Pulmonary artery endothelial cell (primary cell): ENCODE measurements at regions not wholly inside any gene's neighbourhood (a gene's known extent, or its start where the extent isn't known, plus 50 kb on each side); places are given as distances from the start of the nearest gene placed in this dataset.
"Not testable (repeated sequence)": the region's sequence is repeated elsewhere in the genome, so short reads cannot be mapped to it uniquely, and the experiment has no call there.

Experiments
- DNase-seq: peaks from one replicate; pipeline ENCODE4 v3.0.0-alpha.2; 2011; ENCODE audit warnings: low read depth, low spot score

DNA sequence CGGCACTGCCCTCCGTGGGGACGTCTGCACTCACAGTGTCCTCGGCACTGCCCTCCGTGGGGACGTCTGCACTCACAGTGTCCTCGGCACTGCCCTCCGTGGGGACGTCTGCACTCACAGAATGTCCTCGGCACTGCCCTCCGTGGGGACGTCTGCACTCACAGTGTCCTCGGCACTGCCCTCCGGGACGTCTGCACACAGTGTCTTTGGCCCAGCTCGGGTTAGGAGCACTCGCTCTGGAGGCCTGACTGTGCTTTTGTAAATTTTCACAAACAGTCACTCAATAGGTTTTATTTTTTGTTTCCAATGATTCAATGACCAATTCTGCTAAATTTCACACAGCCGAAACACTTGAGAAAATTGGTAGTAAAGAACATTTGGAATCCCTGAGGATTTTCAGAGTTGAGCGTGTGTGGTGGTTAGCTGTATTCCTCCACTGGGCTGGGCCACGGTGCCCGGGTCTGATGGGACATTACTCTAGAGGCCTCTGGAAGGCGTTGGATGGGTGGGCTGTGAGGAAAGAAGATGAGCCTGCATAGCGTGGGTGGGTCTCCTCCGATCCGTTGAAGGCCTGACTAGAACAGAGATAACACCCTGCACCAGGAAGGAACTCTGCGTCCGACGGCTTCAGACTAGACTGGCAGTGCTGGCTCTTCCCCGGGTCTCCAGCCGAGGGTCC is 134.8 kb downstream of the RTP5 start:
- no peak for DNase-seq

DNA sequence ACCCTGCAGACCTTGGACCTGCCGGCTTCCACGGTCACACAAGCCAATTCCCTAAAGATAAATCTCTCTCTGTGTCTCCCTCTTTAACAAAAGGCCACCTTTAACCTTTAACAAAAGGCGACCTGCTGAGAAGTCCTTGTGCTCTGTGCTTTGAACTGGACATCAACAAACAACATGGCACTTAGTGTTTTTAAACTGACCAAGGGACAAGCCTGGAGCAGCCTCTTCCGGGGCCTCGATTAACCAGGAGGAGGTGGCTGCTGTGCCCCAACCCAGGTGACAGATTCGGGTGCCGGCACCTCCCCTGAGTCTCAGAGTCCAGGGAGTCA is 135.3 kb downstream of the RTP5 start:
- no peak for DNase-seq

DNA sequence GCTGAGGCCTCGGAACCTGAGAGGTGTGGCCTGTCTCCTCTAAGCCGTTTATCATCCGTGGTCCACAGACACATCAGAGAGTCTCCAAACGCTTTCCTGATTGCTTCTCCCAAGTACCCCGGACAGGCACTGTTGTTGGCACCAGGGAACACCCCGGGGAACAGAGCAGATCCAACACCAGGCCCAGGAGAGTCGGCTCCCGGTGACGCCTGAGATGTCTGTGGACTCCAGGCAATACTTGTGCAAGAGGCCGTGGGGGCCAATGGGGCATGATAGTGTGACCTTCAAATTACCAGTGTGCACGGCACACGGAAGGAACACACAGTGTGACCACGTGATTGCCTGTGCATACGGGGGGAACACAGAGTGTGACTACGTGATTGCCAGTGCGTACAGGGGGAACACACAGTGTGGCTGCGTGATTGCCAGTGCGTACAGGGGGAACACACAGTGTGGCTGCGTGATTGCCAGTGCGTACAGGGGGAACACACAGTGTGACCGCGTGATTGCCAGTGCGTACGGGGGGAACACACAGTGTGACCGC is 136.6 kb downstream of the RTP5 start:
- DNase-seq = not testable (repeated sequence)

DNA sequence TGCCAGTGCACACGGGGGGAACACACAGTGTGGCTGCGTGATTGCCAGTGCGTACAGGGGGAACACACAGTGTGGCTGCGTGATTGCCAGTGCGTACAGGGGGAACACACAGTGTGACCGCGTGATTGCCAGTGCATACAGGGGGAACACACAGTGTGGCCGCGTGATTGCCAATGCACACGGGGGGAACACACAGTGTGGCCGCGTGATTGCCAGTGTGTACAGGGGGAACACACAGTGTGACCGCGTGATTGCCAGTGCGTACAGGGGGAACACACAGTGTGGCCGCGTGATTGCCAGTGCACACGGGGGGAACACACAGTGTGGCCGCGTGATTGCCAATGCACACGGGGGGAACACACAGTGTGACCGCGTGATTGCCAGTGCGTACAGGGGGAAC is 139.4 kb downstream of the RTP5 start:
- DNase-seq = not testable (repeated sequence)

DNA sequence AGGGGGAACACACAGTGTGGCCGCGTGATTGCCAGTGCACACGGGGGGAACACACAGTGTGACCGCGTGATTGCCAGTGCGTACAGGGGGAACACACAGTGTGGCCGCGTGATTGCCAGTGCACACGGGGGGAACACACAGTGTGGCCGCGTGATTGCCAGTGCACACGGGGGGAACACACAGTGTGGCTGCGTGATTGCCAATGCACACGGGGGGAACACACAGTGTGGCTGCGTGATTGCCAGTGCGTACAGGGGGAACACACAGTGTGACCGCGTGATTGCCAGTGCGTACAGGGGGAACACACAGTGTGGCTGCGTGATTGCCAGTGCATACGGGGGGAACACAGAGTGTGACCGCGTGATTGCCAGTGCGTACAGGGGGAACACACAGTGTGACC is 140.3 kb downstream of the RTP5 start:
- not testable (repeated sequence) for DNase-seq

DNA sequence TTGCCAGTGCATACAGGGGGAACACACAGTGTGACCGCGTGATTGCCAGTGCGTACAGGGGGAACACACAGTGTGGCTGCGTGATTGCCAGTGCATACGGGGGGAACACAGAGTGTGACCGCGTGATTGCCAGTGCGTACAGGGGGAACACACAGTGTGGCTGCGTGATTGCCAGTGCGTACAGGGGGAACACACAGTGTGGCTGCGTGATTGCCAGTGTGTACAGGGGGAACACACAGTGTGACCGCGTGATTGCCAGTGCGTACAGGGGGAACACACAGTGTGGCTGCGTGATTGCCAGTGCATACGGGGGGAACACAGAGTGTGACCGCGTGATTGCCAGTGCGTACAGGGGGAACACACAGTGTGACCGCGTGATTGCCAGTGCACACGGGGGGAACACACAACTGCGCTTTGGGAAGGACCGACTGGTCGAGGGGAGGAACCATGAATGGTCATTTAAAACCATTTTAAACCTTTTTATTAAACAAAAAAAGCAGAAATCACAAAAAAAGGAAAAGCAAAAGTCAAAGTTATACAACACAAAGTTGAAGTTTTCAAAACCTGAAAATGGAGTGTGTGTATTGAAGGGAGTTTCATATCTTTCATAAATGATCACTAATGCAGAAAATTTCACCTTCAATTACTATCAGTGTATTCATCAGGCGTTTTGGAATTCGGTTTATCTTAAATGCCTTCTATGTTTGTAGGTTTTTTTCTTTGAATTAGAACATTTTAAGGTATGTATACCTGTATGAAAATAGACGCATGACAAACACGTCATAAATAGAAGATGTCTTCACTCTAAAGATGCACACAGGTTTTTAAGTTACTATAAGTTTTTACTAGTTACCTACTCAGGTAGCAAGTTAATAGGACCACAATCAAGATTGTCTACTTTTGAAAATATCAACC is 141.0 kb downstream of the RTP5 start:
- DNase-seq = not testable (repeated sequence)

DNA sequence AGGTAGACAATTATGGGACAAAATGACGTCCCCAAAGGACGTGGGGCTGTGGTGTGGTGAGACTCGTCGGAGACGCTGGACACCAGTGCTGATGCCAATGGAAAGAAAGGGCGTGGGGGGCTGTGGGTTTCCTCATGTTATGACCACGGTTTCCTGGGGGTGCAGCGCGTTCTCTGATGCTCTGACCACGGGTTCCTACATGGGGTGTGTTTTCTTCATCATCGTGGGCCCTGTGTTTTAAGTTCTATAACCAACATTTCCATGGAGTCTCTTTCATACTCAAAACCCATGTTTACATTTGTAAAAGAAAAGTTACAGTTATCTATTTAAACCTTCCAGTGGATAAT is 141.6 kb downstream of the RTP5 start:
- no peak for DNase-seq

DNA sequence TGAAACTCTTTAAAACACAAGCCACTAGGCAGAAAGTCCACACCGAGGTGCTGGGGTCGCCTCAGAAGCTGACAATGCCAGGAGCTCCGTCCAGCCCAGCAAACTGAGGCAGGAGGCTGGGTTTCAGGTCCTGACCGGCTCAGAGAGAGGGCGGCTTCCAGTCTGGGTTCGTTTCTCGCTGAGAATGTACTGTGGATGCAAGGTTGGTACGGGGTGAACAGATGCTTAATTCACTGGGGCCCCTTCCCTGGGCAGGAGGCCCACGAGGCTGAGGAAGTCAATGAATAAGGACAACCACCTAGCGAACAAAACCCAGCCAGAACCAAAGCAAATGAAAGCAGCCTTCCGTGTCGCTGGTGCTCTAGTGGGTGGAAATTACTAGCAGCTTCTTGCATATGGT is 142.0 kb downstream of the RTP5 start:
- DNase-seq = no peak

DNA sequence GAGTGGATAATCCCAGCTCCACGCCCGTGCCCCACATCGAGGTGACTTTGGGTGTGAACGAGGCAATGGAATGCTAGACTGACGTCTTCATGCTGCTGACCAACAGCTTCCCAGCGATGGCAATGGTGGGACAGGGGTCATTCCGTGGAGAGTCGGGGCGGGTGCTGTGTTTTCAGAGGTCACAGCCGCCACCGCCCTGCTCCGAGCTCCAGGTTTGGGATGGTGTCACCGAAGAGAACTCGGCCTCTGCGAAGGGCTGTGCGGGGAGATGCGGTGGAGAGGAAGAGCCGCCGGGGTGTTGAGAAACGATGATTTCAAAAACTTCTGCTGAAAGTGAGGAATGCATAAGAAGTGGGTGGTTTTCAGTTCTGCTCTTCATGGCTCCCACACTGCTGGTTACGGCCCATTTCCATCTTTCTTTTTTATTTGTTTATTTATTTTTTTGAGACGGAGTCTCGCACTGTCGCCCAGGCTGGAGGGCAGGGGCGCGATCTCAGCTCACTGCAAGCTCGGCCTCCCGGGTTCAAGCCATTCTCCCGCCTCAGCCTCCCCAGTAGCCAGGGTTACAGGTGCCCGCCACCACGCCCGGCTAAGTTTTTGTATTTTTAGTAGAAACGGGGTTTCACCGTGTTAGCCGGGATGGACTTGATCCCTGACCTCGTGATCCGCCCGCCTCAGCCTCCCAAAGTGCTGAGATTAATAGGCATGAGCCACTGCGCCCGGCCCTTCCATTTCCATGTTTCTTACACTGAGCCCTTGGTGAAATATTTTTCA is 142.6 kb downstream of the RTP5 start:
- DNase-seq = no peak

DNA sequence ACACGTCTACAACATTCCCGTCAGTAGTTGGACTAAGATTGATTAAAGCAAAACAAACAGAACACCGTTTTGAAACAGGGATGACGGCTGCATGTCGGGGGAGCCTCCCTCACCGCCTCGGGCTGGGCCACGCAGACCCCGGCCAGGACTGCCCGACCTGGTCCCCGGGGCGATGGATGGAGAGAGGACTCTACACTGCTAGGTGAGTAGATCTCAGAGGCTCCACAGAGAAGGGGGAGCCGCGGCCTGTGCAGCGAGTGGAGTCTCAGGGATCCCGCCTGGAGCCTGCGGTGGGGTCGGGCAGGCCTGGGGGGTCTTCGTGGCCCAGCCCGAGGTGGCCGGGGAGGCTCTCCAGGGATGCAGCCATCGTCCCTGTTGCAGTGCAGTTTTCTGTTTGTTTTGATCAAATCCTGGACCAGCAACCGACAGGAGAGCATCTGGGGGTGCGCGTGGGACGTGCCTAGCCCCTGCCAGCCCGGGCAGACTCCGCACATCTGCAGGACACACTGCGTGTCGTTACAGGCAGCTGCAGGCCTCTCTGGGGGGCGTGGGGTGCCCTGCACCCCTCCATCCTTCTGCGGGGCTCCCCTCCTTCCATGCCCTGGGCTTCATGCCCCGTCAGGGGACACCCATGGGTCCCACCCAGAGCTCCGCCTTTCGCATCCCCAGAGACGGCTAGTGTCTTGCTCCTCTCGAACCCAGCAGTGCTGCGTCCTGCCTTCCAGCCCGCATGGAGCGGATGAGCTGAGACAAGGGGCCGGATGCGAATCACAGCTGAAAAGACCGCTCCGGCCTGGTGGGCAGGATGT is 143.6 kb downstream of the RTP5 start:
- no peak for DNase-seq

DNA sequence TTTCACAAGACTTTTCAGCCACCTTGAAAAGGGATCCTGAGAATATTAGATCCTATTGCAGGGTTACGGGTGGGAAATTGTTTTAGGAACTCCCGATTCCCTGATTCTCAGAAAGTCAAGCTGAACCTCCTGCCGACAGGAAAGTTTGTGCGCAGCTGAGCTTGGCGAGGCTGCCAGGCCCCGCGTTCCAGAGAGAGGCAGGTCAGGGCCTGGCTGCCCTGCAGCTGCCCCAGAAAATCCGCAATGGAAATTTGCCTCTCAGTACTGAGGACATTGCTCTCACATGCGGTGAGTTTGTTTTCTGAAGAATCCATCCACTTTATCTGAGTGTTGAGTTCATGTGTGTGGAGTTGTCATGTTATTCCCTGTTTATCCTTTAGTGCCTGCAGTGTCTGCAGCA is 144.2 kb downstream of the RTP5 start:
- no peak for DNase-seq

DNA sequence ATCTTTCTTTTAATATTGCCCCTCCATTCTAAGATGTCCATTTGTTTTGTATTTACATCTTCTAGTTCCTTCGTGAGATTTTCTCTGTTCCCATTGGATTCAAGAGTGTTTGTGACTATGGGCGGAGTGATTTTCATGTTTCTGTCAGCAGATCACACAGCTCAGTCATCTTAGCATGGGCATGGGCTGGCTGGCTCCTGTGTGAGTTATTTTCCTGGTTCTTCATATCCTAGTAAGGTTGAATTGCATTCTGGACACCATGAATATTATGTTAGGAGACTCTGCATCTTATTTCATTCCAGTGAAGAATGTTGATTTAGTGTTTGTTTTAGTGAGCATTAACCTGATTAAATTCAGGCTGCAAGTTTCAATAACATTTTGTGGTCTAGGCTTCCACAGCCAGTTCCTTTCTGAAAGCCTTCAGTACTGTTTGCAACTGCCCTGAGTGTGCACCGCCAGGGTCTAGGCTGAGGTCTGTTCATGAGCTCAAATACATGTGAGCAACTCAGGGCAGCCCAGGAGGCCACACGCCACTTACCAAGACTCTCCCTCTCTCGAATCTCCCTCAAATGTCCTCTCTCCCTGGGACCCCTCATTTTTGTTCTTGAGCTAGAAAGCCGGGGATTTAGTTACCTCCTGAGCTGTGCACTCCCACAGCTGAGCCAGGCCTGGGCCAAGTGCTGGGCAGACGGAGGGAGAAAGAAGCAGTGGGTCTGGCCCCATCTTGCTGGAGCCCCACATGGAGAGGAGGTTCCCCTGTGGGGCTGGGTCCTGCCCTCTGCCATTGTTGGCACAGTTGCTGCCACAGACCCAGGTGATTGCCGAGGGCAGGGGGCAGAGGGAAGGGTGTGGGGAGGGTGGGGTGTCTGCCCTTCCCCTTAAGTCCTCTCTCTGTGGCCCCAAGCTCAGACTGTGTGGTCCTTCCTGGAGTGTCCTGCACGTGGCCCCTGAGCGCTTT is 145.9 kb downstream of the RTP5 start:
- no peak for DNase-seq

DNA sequence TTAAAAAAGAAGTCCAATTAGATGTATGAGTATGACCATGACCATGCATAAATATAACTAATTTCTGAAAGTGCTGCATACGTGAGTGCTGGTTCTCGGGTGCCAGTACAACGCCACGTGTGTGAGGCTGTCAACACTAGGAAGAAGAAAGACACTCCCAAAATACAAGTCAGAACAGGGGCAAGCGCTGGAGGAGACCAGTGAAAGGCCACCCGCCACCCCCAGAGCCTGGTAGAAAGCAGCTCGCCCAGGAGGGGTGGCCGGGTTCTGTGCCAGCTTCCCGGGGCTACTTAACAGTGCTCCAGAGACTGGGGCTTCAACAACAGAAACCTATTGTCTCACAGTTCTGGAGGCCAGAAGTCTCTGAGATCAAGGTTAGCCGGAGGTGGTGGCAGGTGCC is 147.6 kb downstream of the RTP5 start:
- DNase-seq = no peak

DNA sequence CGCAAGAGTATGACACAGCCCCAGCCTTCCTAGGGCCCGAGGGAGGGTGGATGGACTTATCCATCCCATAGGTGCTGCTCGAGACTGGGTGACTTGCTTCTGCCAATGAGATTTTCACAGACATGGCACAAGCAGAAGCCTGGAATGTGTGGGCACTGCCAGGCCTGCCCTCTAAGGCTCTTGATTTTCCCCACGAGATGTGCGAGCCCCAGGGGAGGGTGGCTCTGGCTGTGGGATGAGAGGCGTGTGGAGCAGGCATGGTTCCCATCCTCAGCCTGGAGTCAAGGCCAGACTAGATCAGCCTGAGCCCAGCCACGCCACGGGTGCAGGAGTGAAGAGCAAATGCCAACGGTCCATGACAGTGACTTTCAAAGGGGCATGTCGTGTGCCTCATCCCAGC is 148.9 kb downstream of the RTP5 start:
- DNase-seq = not testable (repeated sequence)

DNA sequence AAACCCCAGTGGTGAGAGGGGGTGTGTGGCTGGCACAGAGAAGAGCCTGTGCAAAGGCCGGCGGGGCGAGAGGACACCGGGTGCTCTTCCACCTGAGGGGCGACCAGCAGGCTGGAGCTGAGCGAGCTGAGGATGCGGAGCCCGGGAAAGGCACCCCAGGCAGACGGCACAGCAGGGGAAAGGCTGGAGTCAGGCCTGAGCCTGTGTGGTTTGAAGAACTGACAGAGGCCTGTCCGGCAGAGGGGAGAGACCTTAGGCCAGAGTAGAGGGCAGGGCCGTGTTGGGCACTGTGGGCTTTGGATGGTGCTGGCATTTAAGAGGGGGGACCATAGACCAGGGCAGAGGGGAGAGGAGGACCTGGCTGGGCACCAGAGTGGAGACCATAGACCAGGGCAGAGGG is 149.8 kb downstream of the RTP5 start:
- no peak for DNase-seq

DNA sequence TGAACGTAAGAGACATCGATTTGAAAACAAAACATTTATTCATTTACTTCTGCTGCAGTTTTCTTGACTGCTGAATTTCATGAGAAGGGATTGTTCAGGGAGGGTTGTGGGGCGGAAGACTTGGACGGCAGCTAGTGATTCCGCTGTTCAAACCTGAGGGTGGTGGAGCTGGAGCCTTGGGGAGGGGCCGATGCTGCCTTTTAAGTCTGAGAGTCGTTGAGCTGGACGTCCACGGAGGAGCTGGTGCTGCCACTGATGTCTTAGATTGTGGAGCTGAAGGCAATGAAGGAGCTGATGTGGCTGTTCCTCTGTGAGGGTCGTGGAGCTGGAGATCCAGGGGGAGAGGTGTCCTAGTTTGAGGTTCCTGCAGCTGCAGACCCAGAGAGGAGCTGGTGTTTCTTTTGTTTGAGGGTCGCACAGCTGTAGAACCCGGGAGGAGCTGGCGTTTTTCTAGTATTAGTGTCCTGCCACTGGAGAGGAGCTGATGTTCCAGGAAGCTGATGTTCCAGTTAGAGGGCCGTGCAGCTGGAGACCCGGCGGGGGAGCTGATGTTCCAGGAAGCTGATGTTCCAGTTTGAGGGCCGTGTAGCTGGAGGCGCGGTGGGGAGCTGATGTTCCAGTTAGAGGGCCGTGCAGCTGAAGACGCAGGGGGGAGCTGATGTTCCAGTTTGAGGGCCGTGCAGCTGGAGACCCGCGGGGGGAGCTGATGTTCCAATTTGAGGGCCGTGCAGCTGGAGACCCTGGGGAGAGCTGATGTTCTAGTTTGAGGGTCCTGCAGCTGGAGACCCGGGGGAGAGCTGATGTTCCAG is 150.9 kb downstream of the RTP5 start:
- no peak for DNase-seq

DNA sequence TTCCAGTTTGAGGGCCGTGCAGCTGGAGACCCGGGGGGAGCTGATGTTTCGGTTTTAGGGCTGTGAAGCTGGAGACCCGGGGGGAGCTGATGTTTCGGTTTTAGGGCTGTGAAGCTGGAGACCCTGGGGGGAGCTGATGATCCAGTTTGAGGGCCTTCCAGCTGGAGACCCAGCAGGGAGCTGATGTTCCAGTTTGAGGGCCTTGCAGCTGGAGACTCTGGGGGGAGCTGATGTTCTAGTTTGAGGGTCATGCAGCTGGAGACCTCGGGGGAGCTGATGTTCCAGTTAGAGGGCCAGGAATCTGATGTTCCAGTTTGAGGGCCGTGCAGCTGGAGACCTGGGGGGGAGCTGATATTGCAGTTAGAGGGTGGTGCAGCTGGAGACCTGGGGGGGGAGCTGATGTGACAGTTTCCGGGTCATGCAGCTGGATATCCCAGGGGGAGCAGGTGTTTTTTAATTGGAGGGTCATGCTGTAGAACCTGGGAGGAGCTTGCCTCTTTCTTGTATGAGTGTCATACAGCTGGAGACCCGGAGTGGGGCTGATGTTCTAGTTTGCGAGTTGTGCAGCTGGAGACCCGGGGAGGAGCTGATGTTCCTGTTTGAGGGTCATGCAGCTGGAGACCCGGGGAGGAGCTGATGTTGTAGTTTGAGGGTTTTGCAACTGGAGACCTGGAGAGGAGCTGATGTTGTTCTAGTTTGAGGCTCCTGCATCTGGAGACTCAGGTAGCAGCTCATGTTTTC is 153.2 kb downstream of the RTP5 start:
- DNase-seq = no peak

DNA sequence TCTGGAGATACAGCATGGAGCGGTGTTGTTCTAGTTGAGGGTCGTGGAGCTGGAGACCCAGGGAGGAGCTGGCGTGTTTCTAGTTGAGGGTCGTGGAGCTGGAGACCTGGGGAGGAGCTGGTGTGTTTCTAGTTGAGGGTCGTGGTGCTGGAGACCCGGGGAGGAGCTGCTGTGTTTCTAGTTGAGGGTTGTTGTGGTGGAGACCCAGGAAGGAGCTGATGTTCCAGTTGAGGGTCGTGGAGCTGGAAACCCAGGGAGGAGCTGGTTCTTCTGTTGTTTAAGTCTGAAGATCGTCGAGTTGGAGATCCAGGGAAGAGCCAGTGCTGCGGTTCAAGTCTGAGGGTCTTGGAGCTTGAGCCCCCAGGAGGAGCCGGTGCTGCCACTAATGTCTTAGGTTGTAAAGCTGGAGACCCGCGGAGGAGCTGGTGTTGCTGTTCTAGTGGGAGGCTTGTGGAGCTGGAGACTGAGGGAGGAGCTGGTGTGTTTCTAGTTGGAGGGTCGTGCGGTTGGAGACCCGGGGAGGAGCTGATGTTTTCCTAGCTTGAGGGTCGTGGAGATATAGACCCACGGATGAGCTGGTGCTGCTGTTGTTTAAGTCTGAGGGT is 155.3 kb downstream of the RTP5 start:
- DNase-seq = no peak
